RWPE2 (cell line): ENCODE measurements at regions not wholly inside any gene's neighbourhood (a gene's known extent, or its start where the extent isn't known, plus 50 kb on each side); places are given as distances from the start of the nearest gene placed in this dataset.

Experiments
- ATAC-seq: fragments of 200-7000 bp; cut with Tn5 transposase; 3 replicates; pipeline ENCODE4 v1.9.1; 2021; ENCODE audit warnings: low read depth
- DNase-seq: peaks from one replicate; pipeline ENCODE4 v3.0.0-alpha.2; 2020; ENCODE audit warnings: low spot score
- H3K27ac ChIP-seq: fragments of 450-650 bp; 2 replicates; pipeline ENCODE4 v1.5.1; 2017; ENCODE audit warnings: mild to moderate bottlenecking; ENCODE audit not compliant: poor library complexity, severe bottlenecking
- H3K27me3 ChIP-seq: fragments of 250-450 bp; sonication (Bioruptor Pico); 2 replicates; pipeline ENCODE4 v1.5.1; 2021; ENCODE audit warnings: mild to moderate bottlenecking, moderate library complexity; ENCODE audit not compliant: insufficient read depth, poor library complexity, severe bottlenecking
- H3K36me3 ChIP-seq: fragments of 250-450 bp; sonication (Bioruptor Pico); 2 replicates; pipeline ENCODE4 v1.5.1; 2020; ENCODE audit warnings: low read depth, mild to moderate bottlenecking, moderate library complexity
- H3K4me1 ChIP-seq: fragments of 250-450 bp; sonication (Bioruptor Pico); 2 replicates; pipeline ENCODE4 v1.5.1; 2021; ENCODE audit warnings: mild to moderate bottlenecking, moderate library complexity; ENCODE audit not compliant: insufficient read depth, poor library complexity, severe bottlenecking
- H3K4me3 ChIP-seq: fragments of 250-450 bp; sonication (Bioruptor Pico); 2 replicates; pipeline ENCODE4 v1.5.1; 2021; ENCODE audit warnings: mild to moderate bottlenecking, moderate library complexity; ENCODE audit not compliant: severe bottlenecking
- H3K9me3 ChIP-seq: fragments of 250-450 bp; sonication (Bioruptor Pico); 2 replicates; pipeline ENCODE4 v1.5.1; 2021; ENCODE audit warnings: mild to moderate bottlenecking, moderate library complexity; ENCODE audit not compliant: severe bottlenecking
- CTCF ChIP-seq: fragments of 450-650 bp; IDR thresholded peaks from one replicate; pipeline ENCODE4 v1.5.1; 2017; ENCODE audit warnings: mild to moderate bottlenecking, moderate library complexity; ENCODE audit not compliant: poor library complexity, severe bottlenecking

- H3K4me3 ChIP-seq = no peak overlapping the region
- H3K36me3 ChIP-seq = no peaks in the 10 kb centered on the region
- DNase-seq (no peak), ATAC-seq (no peak)
- no peak for TF ChIP-seq CTCF
- no peak overlapping the region for H3K27ac ChIP-seq
- H3K4me1 ChIP-seq = peaks cover 20% of the 10 kb centered on the region
- H3K9me3 ChIP-seq = no peaks in the 10 kb centered on the region
- H3K27me3 ChIP-seq = no peaks in the 10 kb centered on the region
Measured at GRCh38 chr18:43663159-43663558, 385.9 kb upstream of the SYT4 start.

DNA sequence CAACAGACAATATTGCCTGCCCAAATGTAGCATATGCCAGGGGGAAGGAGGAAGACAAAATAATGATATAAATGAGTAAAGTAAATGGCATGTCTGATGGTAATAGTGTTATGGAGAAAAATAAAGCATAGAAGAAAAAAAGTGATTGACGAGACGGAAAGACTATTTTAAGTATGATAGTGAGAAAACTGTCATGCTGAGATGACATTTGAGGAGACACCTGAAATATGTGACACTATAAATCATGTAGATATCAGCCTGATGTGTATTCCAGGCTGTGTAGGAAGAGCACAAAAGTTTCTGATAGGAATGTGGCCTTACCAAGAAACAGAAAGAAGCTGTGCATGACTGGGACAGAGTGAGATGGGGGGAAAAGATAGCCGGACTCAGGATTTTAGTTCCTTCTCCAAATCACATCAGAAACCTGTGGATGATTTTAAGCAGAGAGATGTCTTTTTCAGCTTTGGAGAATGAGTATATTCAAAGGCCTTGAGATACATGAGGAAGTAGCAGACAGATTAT, 387.3 kb upstream of the SYT4 start:
- ATAC-seq (no peak), DNase-seq (no peak)
- Histone ChIP-seq H3K9me3 (no peaks in the 10 kb centered on the region), H3K36me3 (no peaks in the 10 kb centered on the region), H3K4me1 (peaks cover 20% of the 10 kb centered on the region), H3K4me3 (no peak overlapping the region), H3K27ac (no peak overlapping the region), H3K27me3 (no peaks in the 10 kb centered on the region)
- no peak for TF ChIP-seq CTCF

DNA sequence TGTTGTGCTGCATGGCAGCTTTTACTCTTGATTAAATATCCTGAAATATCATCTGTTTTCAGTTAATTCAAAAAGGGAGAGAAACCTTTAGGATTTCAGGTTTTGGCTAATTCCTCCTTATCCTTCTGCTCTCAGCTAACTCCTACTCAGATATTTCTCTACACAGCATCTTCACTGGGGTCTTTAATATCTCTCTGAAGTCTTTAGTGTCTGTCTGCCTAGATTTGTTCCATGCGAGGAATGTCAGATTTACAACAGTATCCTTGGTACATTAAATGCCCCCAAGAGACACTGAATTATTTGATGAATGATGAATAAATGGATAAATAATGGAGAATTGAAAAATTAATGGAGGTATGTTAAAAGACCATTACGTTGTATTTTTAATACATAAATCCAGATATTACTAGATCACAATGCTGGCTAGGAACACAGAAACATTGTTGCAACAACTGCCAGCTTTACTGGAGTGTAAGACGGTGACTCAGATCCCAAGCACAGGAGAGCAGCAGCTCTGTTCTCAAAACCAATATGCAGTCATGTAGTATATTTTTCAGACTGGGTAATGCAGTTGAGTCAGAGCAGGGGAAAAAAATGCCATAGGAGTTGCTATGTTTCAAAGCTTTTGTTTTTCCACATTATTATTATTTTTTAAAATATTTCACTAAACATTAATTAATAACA, 388.0 kb upstream of the SYT4 start:
- no peak overlapping the region for H3K27ac ChIP-seq
- no peak for DNase-seq
- H3K9me3 ChIP-seq = no peaks in the 10 kb centered on the region
- TF ChIP-seq CTCF = no peak
- H3K36me3 ChIP-seq = no peaks in the 10 kb centered on the region
- peak; percentile 89 for ATAC-seq
- peaks cover 20% of the 10 kb centered on the region for H3K4me1 ChIP-seq
- no peaks in the 10 kb centered on the region for H3K27me3 ChIP-seq
- H3K4me3 ChIP-seq = no peak overlapping the region

GRCh38 chr18:43668866-43669265, 391.6 kb upstream of the SYT4 start:
- ATAC-seq (no peak), DNase-seq (no peak)
- Histone ChIP-seq H3K27ac (no peak overlapping the region), H3K36me3 (no peaks in the 10 kb centered on the region), H3K4me3 (no peak overlapping the region), H3K9me3 (no peaks in the 10 kb centered on the region), H3K4me1 (peaks cover 7% of the 10 kb centered on the region), H3K27me3 (no peaks in the 10 kb centered on the region)
- no peak for TF ChIP-seq CTCF

- Histone ChIP-seq H3K9me3 (no peaks in the 10 kb centered on the region), H3K27me3 (no peaks in the 10 kb centered on the region), H3K4me3 (no peak overlapping the region), H3K27ac (no peak overlapping the region), H3K36me3 (no peaks in the 10 kb centered on the region), H3K4me1 (no peaks in the 10 kb centered on the region)
- ATAC-seq (peak; percentile 46; the same call in 2 of the 3 replicates), DNase-seq (no peak)
- TF ChIP-seq CTCF = no peak
Measured at GRCh38 chr18:43671431-43671830, 394.1 kb upstream of the SYT4 start.
